SK-N-SH treated with all-trans-retinoic acid at 6 μM for 48 hours (cell line): ENCODE measurements at regions not wholly inside any gene's neighbourhood (a gene's known extent, or its start where the extent isn't known, plus 50 kb on each side); places are given as distances from the start of the nearest gene placed in this dataset.
"Not testable (repeated sequence)": the region's sequence is repeated elsewhere in the genome, so short reads cannot be mapped to it uniquely, and the experiment has no call there.

Experiments
- ATAC-seq: fragments of 200-7000 bp; cut with Tn5 transposase; 3 replicates; pipeline ENCODE4 v1.9.1; 2020; ENCODE audit warnings: mild to moderate bottlenecking, moderate library complexity
- ARNTL ChIP-seq: fragments of 450-650 bp; formaldehyde crosslinking; IDR thresholded peaks from 2 replicates; pipeline ENCODE4 v1.5.0; 2020; ENCODE audit warnings: low read depth, mild to moderate bottlenecking, moderate library complexity, borderline replicate concordance
- BACH2 ChIP-seq: fragments of 250-450 bp; sonication (Bioruptor Pico); IDR thresholded peaks from 2 replicates; pipeline ENCODE4 v1.9.0; 2021; ENCODE audit warnings: mild to moderate bottlenecking, borderline replicate concordance
- CREB5 ChIP-seq: fragments of 250-450 bp; sonication (Bioruptor Pico); IDR thresholded peaks from 2 replicates; pipeline ENCODE4 v1.5.1; 2020; ENCODE audit warnings: low read depth, mild to moderate bottlenecking, moderate library complexity
- CSDC2 ChIP-seq: fragments of 250-450 bp; sonication (Bioruptor Pico); IDR thresholded peaks from 2 replicates; pipeline ENCODE4 v1.5.0; 2020; ENCODE audit warnings: mild to moderate bottlenecking, moderate library complexity
- ESRRG ChIP-seq: fragments of 250-450 bp; sonication (Bioruptor Pico); IDR thresholded peaks from 2 replicates; pipeline ENCODE4 v1.6.1; 2021; ENCODE audit warnings: mild to moderate bottlenecking
- GLIS3 ChIP-seq: fragments of 250-450 bp; sonication (Bioruptor Pico); IDR thresholded peaks from 2 replicates; pipeline ENCODE4 v1.5.0; 2020; ENCODE audit warnings: mild to moderate bottlenecking, moderate library complexity
- ISL1 ChIP-seq: fragments of 250-450 bp; sonication (Bioruptor Pico); IDR thresholded peaks from 2 replicates; pipeline ENCODE4 v2.1.2; 2022; ENCODE audit warnings: mild to moderate bottlenecking, moderate library complexity
- PATZ1 ChIP-seq: fragments of 250-450 bp; sonication (Bioruptor Pico); IDR thresholded peaks from 2 replicates; pipeline ENCODE4 v1.8.0; 2020; ENCODE audit warnings: mild to moderate bottlenecking, moderate library complexity, borderline replicate concordance
- POU6F1 ChIP-seq: fragments of 250-450 bp; sonication (Bioruptor Pico); IDR thresholded peaks from 2 replicates; pipeline ENCODE4 v1.8.0; 2021; ENCODE audit warnings: low read depth, mild to moderate bottlenecking, moderate library complexity, borderline replicate concordance
- PPARA ChIP-seq: fragments of 250-450 bp; sonication (Bioruptor Pico); IDR thresholded peaks from 2 replicates; pipeline ENCODE4 v1.5.0; 2020; ENCODE audit warnings: mild to moderate bottlenecking, borderline replicate concordance
- RARB ChIP-seq: fragments of 250-450 bp; sonication (Bioruptor Pico); IDR thresholded peaks from 2 replicates; pipeline ENCODE4 v1.8.0; 2021; ENCODE audit warnings: mild to moderate bottlenecking, moderate library complexity
- SNAI2 ChIP-seq: fragments of 250-450 bp; sonication (Bioruptor Pico); IDR thresholded peaks from 2 replicates; pipeline ENCODE4 v1.5.0; 2020; ENCODE audit warnings: mild to moderate bottlenecking, moderate library complexity
- TCF4 ChIP-seq: fragments of 250-450 bp; sonication (Bioruptor Pico); IDR thresholded peaks from 2 replicates; pipeline ENCODE4 v1.8.0; 2021; ENCODE audit warnings: mild to moderate bottlenecking, moderate library complexity, borderline replicate concordance
- TOX ChIP-seq: fragments of 250-450 bp; sonication (Bioruptor Pico); IDR thresholded peaks from 2 replicates; pipeline ENCODE4 v1.8.0; 2021; ENCODE audit warnings: mild to moderate bottlenecking, moderate library complexity, borderline replicate concordance
- TSHZ2 ChIP-seq: fragments of 250-450 bp; sonication (Bioruptor Pico); IDR thresholded peaks from 2 replicates; pipeline ENCODE4 v1.5.0; 2020; ENCODE audit warnings: mild to moderate bottlenecking, moderate library complexity
- ZC3H10 ChIP-seq: fragments of 250-450 bp; sonication (Bioruptor Pico); IDR thresholded peaks from 2 replicates; pipeline ENCODE4 v1.5.1; 2021; ENCODE audit warnings: mild to moderate bottlenecking, moderate library complexity
- ZNF565 ChIP-seq: fragments of 450-650 bp; formaldehyde crosslinking; conservative IDR thresholded peaks from 2 replicates; pipeline ENCODE4 v1.5.0; 2020; ENCODE audit warnings: low read depth, mild to moderate bottlenecking, moderate library complexity
- ZNF70 ChIP-seq: fragments of 450-650 bp; formaldehyde crosslinking; IDR thresholded peaks from 2 replicates; pipeline ENCODE4 v1.5.0; 2020; ENCODE audit warnings: mild to moderate bottlenecking, moderate library complexity
- ZNF8 ChIP-seq: fragments of 450-650 bp; formaldehyde crosslinking; IDR thresholded peaks from 2 replicates; pipeline ENCODE4 v1.5.0; 2020; ENCODE audit warnings: mild to moderate bottlenecking, moderate library complexity
- TF ChIP-seq, protein P1 (sequence below): fragments of 250-450 bp; sonication (Bioruptor Pico); IDR thresholded peaks from 2 replicates; pipeline ENCODE4 v1.5.1; 2021; ENCODE audit warnings: mild to moderate bottlenecking, moderate library complexity

GRCh38 chr5:34467436-34467835 lies 188.7 kb upstream of the RAI14 start:
- ATAC-seq: no peak
- TF ChIP-seq ZNF565 (CRISPR knock-in tag) (no peak), POU6F1 (no peak), GLIS3 (no peak), CSDC2 (CRISPR knock-in tag) (no peak), ZNF8 (no peak), RARB (no peak), TSHZ2 (CRISPR knock-in tag) (no peak), TCF4 (no peak), TOX (CRISPR knock-in tag) (no peak), PATZ1 (CRISPR knock-in tag) (no peak), ZNF70 (no peak), BACH2 (CRISPR knock-in tag) (no peak), ISL1 (no peak), PPARA (no peak), ESRRG (CRISPR knock-in tag) (no peak), ZC3H10 (CRISPR knock-in tag) (no peak)
- TF ChIP-seq, protein P1, sequence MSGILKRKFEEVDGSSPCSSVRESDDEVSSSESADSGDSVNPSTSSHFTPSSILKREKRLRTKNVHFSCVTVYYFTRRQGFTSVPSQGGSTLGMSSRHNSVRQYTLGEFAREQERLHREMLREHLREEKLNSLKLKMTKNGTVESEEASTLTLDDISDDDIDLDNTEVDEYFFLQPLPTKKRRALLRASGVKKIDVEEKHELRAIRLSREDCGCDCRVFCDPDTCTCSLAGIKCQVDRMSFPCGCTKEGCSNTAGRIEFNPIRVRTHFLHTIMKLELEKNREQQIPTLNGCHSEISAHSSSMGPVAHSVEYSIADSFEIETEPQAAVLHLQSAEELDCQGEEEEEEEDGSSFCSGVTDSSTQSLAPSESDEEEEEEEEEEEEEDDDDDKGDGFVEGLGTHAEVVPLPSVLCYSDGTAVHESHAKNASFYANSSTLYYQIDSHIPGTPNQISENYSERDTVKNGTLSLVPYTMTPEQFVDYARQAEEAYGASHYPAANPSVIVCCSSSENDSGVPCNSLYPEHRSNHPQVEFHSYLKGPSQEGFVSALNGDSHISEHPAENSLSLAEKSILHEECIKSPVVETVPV: no peak

GRCh38 chr5:34467984-34468383 lies 188.1 kb upstream of the RAI14 start:
- not testable (repeated sequence) for ATAC-seq

- ATAC-seq: no peak
These were observed 186.2 kb upstream of the RAI14 start for GRCh38 chr5:34469971-34470370.

More at GRCh38 chr5:34469971-34470370, 186.2 kb upstream of the RAI14 start:
- no peak for TF ChIP-seq ZC3H10 (CRISPR knock-in tag)
- TF ChIP-seq ESRRG (CRISPR knock-in tag): no peak
- TF ChIP-seq SNAI2 (CRISPR knock-in tag): no peak
- TF ChIP-seq CREB5: no peak
- TF ChIP-seq, protein P1: no peak
- TF ChIP-seq ARNTL (CRISPR knock-in tag): no peak
